ENCODE measurements at regions not wholly inside any gene's neighbourhood (a gene's known extent, or its start where the extent isn't known, plus 50 kb on each side); places are given as distances from the start of the nearest gene placed in this dataset.

DNA sequence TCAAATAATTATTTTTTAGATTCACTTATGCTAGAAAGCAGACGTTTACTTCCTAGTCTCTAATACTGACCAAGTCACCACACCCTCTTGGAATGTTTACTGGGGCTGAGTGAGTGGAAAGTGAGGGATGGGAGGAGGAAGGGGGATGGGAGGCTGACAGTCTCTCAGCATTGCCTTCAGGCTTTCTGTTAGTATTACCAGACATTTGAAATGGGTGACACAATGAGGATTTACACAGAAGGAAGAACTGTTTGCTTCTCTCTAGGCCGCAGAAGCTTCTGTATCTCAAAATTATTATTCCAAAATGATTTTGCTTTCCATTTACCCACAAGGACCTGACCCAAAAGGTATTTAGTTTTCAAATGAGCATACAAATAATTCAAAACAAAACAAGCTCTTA lies 232.8 kb upstream of the ZNF608 start:
- peak overlapping the region; percentile 38 for H3K27ac Mint-ChIP-seq (ENCODE audit: unreplicated experiment)
- no peaks in the 10 kb centered on the region for H3K27me3 Mint-ChIP-seq (ENCODE audit: insufficient read depth, unreplicated experiment)
- TF ChIP-seq, protein P1, sequence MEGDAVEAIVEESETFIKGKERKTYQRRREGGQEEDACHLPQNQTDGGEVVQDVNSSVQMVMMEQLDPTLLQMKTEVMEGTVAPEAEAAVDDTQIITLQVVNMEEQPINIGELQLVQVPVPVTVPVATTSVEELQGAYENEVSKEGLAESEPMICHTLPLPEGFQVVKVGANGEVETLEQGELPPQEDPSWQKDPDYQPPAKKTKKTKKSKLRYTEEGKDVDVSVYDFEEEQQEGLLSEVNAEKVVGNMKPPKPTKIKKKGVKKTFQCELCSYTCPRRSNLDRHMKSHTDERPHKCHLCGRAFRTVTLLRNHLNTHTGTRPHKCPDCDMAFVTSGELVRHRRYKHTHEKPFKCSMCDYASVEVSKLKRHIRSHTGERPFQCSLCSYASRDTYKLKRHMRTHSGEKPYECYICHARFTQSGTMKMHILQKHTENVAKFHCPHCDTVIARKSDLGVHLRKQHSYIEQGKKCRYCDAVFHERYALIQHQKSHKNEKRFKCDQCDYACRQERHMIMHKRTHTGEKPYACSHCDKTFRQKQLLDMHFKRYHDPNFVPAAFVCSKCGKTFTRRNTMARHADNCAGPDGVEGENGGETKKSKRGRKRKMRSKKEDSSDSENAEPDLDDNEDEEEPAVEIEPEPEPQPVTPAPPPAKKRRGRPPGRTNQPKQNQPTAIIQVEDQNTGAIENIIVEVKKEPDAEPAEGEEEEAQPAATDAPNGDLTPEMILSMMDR (IDR thresholded peaks at IDR 0.05; ENCODE audit: insufficient read depth in 1 of 2, low read depth in 1 of 2, low read length in 1 of 2, severe bottlenecking in 1 of 2, unreplicated experiment in 1 of 2): no peak
- Histone ChIP-seq H3K27me3 (replicated peaks; ENCODE audit: control insufficient read depth, insufficient read depth, low read length) (no peaks in the 10 kb centered on the region), H3K4me1 (peaks cover 35% of the 10 kb centered on the region), H3K4me3 (ENCODE audit: low read depth, low read length) (no peak overlapping the region), H3K36me3 (ENCODE audit: control insufficient read depth, insufficient read depth, low read length) (no peaks in the 10 kb centered on the region), H3K9me3 (0 out of 2 replicates have a peak, but pooled peaks cover 11% of the 10 kb centered on the region)
- BruUV-seq (replicated peaks): no TSS peak
- peaks cover 6% of the 10 kb centered on the region for H3K36me3 Mint-ChIP-seq (ENCODE audit: insufficient read depth, unreplicated experiment)
- intact Hi-C loops (cut with micrococcal nuclease; ENCODE audit: unreplicated experiment): no loop called here
- peaks cover 16% of the 10 kb centered on the region for H3K9me3 Mint-ChIP-seq (ENCODE audit: unreplicated experiment)
- H3K4me3 Mint-ChIP-seq (ENCODE audit: unreplicated experiment): peak overlapping the region; percentile 32
- ChIA-PET POLR2A (no interaction called here), CTCF (no interaction called here)
- DNase-seq: peak; percentile 67
- peaks cover 26% of the 10 kb centered on the region for H3K4me1 Mint-ChIP-seq (ENCODE audit: low read depth, unreplicated experiment)

DNA sequence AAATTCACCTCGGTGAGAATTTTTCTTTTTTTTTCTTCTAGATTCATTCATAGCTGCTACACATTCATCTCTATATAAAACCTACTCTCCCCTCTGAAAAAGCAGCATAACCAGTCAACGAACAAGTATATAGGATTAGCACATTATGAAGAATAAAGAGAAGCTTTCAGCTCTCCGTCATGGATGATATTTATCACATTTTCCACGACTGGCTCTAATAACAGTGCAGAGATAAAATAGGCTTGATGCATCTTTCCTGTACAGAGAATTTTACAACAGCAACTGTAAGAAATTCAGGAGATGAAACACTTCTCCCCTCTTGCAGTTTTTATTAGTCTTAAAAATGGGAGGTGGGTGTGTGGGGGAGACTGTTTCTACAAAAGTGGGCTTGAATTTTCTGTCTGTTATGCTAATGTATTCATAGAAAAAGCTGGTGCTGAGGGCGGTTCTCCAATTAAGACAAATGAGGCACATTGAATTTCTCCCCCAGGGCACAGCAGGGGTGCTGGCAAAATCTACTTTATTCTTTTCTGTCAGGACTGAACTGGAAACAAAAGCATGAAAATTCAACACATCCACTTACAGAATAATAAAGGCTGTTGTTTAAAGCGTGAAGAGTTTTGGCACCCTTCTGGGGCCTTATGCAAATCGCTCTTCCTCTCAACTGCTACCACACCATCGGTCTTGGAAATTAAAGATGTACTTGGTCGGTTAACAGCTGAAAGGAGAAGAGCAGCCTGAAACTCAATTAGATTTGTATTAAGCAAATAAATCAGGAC lies 233.9 kb upstream of the ZNF608 start:
- Mint-ChIP-seq H3K36me3 (ENCODE audit: insufficient read depth, unreplicated experiment) (peaks cover 6% of the 10 kb centered on the region), H3K27ac (ENCODE audit: unreplicated experiment) (peak overlapping the region; percentile 38), H3K9me3 (ENCODE audit: unreplicated experiment) (peaks cover 23% of the 10 kb centered on the region), H3K27me3 (ENCODE audit: insufficient read depth, unreplicated experiment) (no peaks in the 10 kb centered on the region), H3K4me3 (ENCODE audit: unreplicated experiment) (no peak overlapping the region), H3K4me1 (ENCODE audit: low read depth, unreplicated experiment) (peaks cover 26% of the 10 kb centered on the region)
- intact Hi-C loops (cut with micrococcal nuclease; ENCODE audit: unreplicated experiment): no loop called here
- no peaks in the 10 kb centered on the region for H3K36me3 ChIP-seq (ENCODE audit: control insufficient read depth, insufficient read depth, low read length)
- H3K27me3 ChIP-seq (replicated peaks; ENCODE audit: control insufficient read depth, insufficient read depth, low read length): no peaks in the 10 kb centered on the region
- 0 out of 2 replicates have a peak, but pooled peaks cover 11% of the 10 kb centered on the region for H3K9me3 ChIP-seq
- no TSS peak for BruUV-seq (replicated peaks)
- H3K4me1 ChIP-seq: peaks cover 35% of the 10 kb centered on the region
- H3K4me3 ChIP-seq (ENCODE audit: low read depth, low read length): no peak overlapping the region
- TF ChIP-seq, protein P1 (IDR thresholded peaks at IDR 0.05; ENCODE audit: insufficient read depth in 1 of 2, low read depth in 1 of 2, low read length in 1 of 2, severe bottlenecking in 1 of 2, unreplicated experiment in 1 of 2): no peak
- ChIA-PET CTCF (no interaction called here), POLR2A (no interaction called here)
- no peak for DNase-seq

DNA sequence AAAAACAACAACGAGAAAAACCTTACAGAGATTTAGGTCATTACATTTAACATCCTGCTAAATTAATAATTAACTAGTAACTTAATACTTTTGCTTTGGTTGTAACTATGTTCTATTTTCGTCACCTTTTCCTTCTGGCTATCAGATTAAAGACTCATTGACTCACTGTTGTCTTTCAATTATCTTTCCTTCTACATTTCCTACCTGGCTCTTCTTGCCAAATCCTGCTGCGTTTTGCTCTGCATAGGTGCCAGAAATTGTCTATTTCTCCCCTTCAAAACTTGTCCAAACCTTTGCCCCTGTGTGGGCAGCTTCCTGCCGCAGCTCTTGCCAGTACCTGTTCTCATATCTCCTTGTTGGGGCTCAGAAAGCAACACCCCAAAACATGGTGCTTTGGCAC lies 235.5 kb upstream of the ZNF608 start:
- Histone ChIP-seq H3K4me1 (peaks cover 35% of the 10 kb centered on the region), H3K27me3 (replicated peaks; ENCODE audit: control insufficient read depth, insufficient read depth, low read length) (no peaks in the 10 kb centered on the region), H3K36me3 (ENCODE audit: control insufficient read depth, insufficient read depth, low read length) (no peaks in the 10 kb centered on the region), H3K4me3 (ENCODE audit: low read depth, low read length) (no peak overlapping the region), H3K9me3 (0 out of 2 replicates have a peak, but pooled peaks cover 4% of the 10 kb centered on the region)
- ChIA-PET POLR2A (no interaction called here), CTCF (no interaction called here)
- H3K9me3 Mint-ChIP-seq (ENCODE audit: unreplicated experiment): peaks cover 30% of the 10 kb centered on the region
- no peaks in the 10 kb centered on the region for H3K27me3 Mint-ChIP-seq (ENCODE audit: insufficient read depth, unreplicated experiment)
- no peak overlapping the region for H3K4me3 Mint-ChIP-seq (ENCODE audit: unreplicated experiment)
- no TSS peak for BruUV-seq (replicated peaks)
- TF ChIP-seq, protein P1 (IDR thresholded peaks at IDR 0.05; ENCODE audit: insufficient read depth in 1 of 2, low read depth in 1 of 2, low read length in 1 of 2, severe bottlenecking in 1 of 2, unreplicated experiment in 1 of 2): no peak
- H3K36me3 Mint-ChIP-seq (ENCODE audit: insufficient read depth, unreplicated experiment): peaks cover 6% of the 10 kb centered on the region
- H3K4me1 Mint-ChIP-seq (ENCODE audit: low read depth, unreplicated experiment): peaks cover 26% of the 10 kb centered on the region
- no peak for DNase-seq
- intact Hi-C loops (cut with micrococcal nuclease; ENCODE audit: unreplicated experiment): no loop called here
- H3K27ac Mint-ChIP-seq (ENCODE audit: unreplicated experiment): peak overlapping the region; percentile 54
